GM23338 (cell line): ENCODE measurements at regions not wholly inside any gene's neighbourhood (a gene's known extent, or its start where the extent isn't known, plus 50 kb on each side); places are given as distances from the start of the nearest gene placed in this dataset.

Experiments
- ATAC-seq: fragments of 200-7000 bp; cut with Tn5 transposase; 3 replicates; pipeline ENCODE4 v1.9.1; 2020
- DNase-seq: peaks from one replicate; pipeline ENCODE4 v3.0.0-alpha.2; 2015; ENCODE audit warnings: low spot score
- H2AFZ ChIP-seq: fragments of 200-600 bp; sonication (generic); 2 replicates; pipeline ENCODE4 v1.8.0; 2016; ENCODE audit warnings: antibody characterized with exemption, mild to moderate bottlenecking, moderate library complexity
- H3F3A ChIP-seq: fragments of 200-600 bp; sonication (generic); replicated peaks from 2 replicates; pipeline ENCODE4 v1.8.0; 2017; ENCODE audit warnings: antibody characterized with exemption, mixed run types, low read depth
- H3K27ac ChIP-seq: fragments of 200-600 bp; sonication (generic); 2 replicates; pipeline ENCODE4 v1.6.1; 2016; ENCODE audit warnings: low read depth
- H3K27me3 ChIP-seq: fragments of 200-600 bp; sonication (generic); 2 replicates; pipeline ENCODE4 v1.8.0; 2016; ENCODE audit warnings: mild to moderate bottlenecking, mixed run types, moderate library complexity; ENCODE audit not compliant: insufficient read depth
- H3K36me3 ChIP-seq: fragments of 200-600 bp; sonication (generic); 2 replicates; pipeline ENCODE4 v1.8.0; 2016; ENCODE audit warnings: mild to moderate bottlenecking; ENCODE audit not compliant: insufficient read depth
- H3K4me1 ChIP-seq: fragments of 200-600 bp; sonication (generic); 2 replicates; pipeline ENCODE4 v1.8.0; 2016; ENCODE audit warnings: mild to moderate bottlenecking, moderate library complexity; ENCODE audit not compliant: insufficient read depth
- H3K4me2 ChIP-seq: fragments of 200-600 bp; sonication (generic); 2 replicates; pipeline ENCODE4 v1.7.1; 2017; ENCODE audit warnings: mixed run types
- H3K4me3 ChIP-seq: fragments of 200-600 bp; sonication (generic); 2 replicates; pipeline ENCODE4 v1.6.1; 2016; ENCODE audit warnings: mixed run types
- H3K79me2 ChIP-seq: fragments of 200-600 bp; sonication (generic); replicated peaks from 2 replicates; pipeline ENCODE4 v1.8.0; 2017; ENCODE audit warnings: mild to moderate bottlenecking; ENCODE audit not compliant: insufficient read depth
- H3K9me2 ChIP-seq: fragments of 200-600 bp; sonication (generic); 2 replicates; pipeline ENCODE4 v1.8.0; 2017; ENCODE audit not compliant: insufficient read depth
- H4K20me1 ChIP-seq: fragments of 200-600 bp; sonication (generic); replicated peaks from 2 replicates; pipeline ENCODE4 v1.8.0; 2017; ENCODE audit warnings: mild to moderate bottlenecking; ENCODE audit not compliant: insufficient read depth
- H3K27ac Mint-ChIP-seq: 2 replicates; pipeline ENCODE4 v1.8.0; 2020; ENCODE audit warnings: inconsistent platforms, mild to moderate bottlenecking, moderate library complexity, mixed read lengths
- H3K27me3 Mint-ChIP-seq: 3 replicates; pipeline ENCODE4 v1.8.0; 2022; ENCODE audit warnings: low read depth, mild to moderate bottlenecking, moderate library complexity, mixed read lengths, inconsistent platforms; ENCODE audit not compliant: insufficient read depth, poor library complexity
- H3K36me3 Mint-ChIP-seq: 3 replicates; pipeline ENCODE4 v1.8.0; 2021; ENCODE audit warnings: low read depth, mild to moderate bottlenecking, inconsistent platforms, moderate library complexity, mixed read lengths
- H3K4me1 Mint-ChIP-seq: 3 replicates; pipeline ENCODE4 v1.8.0; 2020; ENCODE audit warnings: mild to moderate bottlenecking, inconsistent platforms, mixed read lengths
- H3K4me3 Mint-ChIP-seq: 3 replicates; pipeline ENCODE4 v1.8.0; 2021; ENCODE audit warnings: moderate library complexity, mild to moderate bottlenecking, inconsistent platforms, mixed read lengths
- H3K9me3 Mint-ChIP-seq: 3 replicates; pipeline ENCODE4 v1.8.0; 2020; ENCODE audit warnings: moderate library complexity, mild to moderate bottlenecking, inconsistent platforms, mixed read lengths
- CREB1 ChIP-seq: fragments of 250-450 bp; sonication (Bioruptor Pico); IDR thresholded peaks from 2 replicates; pipeline ENCODE4 v1.5.0; 2020; ENCODE audit warnings: low read depth, mild to moderate bottlenecking, moderate library complexity
- EZH2 ChIP-seq: fragments of 200-600 bp; sonication (generic); IDR thresholded peaks from one replicate; pipeline ENCODE4 v1.8.0; 2017; ENCODE audit warnings: antibody characterized with exemption, mild to moderate bottlenecking, low read depth; ENCODE audit not compliant: unreplicated experiment
- EZH2phosphoT487 ChIP-seq: fragments of 200-600 bp; sonication (generic); IDR thresholded peaks from one replicate; pipeline ENCODE4 v1.8.1; 2018; ENCODE audit warnings: antibody characterized with exemption; ENCODE audit not compliant: unreplicated experiment
- JUNB ChIP-seq: IDR thresholded peaks from one replicate; pipeline ENCODE4 v1.6.1; 2016; ENCODE audit warnings: antibody characterized with exemption; ENCODE audit not compliant: unreplicated experiment
- NANOG ChIP-seq: IDR thresholded peaks from 2 replicates; pipeline ENCODE4 v1.6.1; 2016; ENCODE audit warnings: antibody characterized with exemption, borderline replicate concordance
- POLR2AphosphoS5 ChIP-seq: IDR thresholded peaks from 2 replicates; pipeline ENCODE4 v1.6.1; 2016; ENCODE audit warnings: antibody characterized with exemption, low read depth
- STAT1 ChIP-seq: IDR thresholded peaks from one replicate; pipeline ENCODE4 v1.6.1; 2016; ENCODE audit warnings: antibody characterized with exemption; ENCODE audit not compliant: unreplicated experiment
- ZNF114 ChIP-seq: fragments of 250-450 bp; sonication (Bioruptor Pico); IDR thresholded peaks from 2 replicates; pipeline ENCODE4 v1.5.0; 2020; ENCODE audit warnings: mild to moderate bottlenecking, moderate library complexity
- ZNF331 ChIP-seq: fragments of 250-450 bp; sonication (Bioruptor Pico); IDR thresholded peaks from 2 replicates; pipeline ENCODE4 v1.5.0; 2020; ENCODE audit warnings: low read depth, mild to moderate bottlenecking, moderate library complexity
- TF ChIP-seq, protein P1 (sequence below), 2 experiments: fragments of 200-600 bp in 1 of 2; sonication (generic) in 1 of 2; conservative IDR thresholded peaks; 2 replicates each; pipeline versions ENCODE4 v1.5.1 to v1.6.1; 2016 to 2017; ENCODE audit warnings: antibody characterized with exemption in 2 of 2, low read depth in 2 of 2, mild to moderate bottlenecking in 2 of 2, moderate library complexity in 1 of 2
- TF ChIP-seq, protein P2 (sequence below): IDR thresholded peaks from one replicate; pipeline ENCODE4 v1.6.1; 2018; ENCODE audit warnings: antibody characterized with exemption; ENCODE audit not compliant: unreplicated experiment
- TF ChIP-seq, protein P3 (sequence below): IDR thresholded peaks from 2 replicates; pipeline ENCODE4 v1.6.1; 2016; ENCODE audit warnings: antibody characterized with exemption
- TF ChIP-seq, protein P4 (sequence below): fragments of 250-450 bp; sonication (Bioruptor Pico); IDR thresholded peaks from 2 replicates; pipeline ENCODE4 v1.5.0; 2020; ENCODE audit warnings: mild to moderate bottlenecking, moderate library complexity

DNA sequence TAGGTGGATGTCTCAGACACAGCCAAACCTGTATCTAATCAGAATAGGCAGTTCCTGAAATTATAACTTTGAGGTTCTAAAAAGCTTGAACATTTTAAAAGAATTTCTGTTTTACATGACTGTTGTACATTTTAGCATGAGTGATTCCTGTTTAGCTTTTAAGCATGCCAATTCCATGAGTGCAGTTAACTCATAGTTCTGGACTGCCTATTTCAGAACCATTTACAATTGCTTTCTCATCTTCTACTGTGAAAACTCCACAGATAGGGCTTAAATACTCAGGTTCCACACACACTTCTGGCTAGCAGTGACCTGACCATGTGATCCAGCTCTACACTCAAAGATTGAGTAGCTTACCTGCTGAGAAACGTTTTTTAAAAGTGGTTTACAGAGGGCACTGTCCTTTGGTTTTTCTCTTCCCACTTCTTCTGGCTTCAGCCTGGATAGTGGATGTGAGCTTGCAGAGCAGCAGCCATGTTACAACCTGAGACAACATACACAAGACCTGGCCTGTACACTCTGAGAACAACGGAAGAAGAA lies 280.8 kb downstream of the ANKRD50 start:
- no peaks in the 10 kb centered on the region for H3K36me3 ChIP-seq
- Mint-ChIP-seq H3K4me3 (no peak overlapping the region), H3K36me3 (no peaks in the 10 kb centered on the region), H3K4me1 (peaks cover 9% of the 10 kb centered on the region; the same call in 2 of the 3 replicates), H3K27ac (no peak overlapping the region), H3K9me3 (no peaks in the 10 kb centered on the region), H3K27me3 (no peaks in the 10 kb centered on the region)
- no peak overlapping the region for H3K4me2 ChIP-seq
- no peak overlapping the region for H3K4me3 ChIP-seq
- ATAC-seq: no peak
- H2AFZ ChIP-seq: no peak overlapping the region; the same call in 1 of the 2 replicates
- H3F3A ChIP-seq: no peaks in the 10 kb centered on the region
- no peaks in the 10 kb centered on the region for H3K27me3 ChIP-seq
- H4K20me1 ChIP-seq: no peaks in the 10 kb centered on the region
- H3K79me2 ChIP-seq: no peaks in the 10 kb centered on the region
- DNase-seq: no peak
- TF ChIP-seq, protein P1, sequence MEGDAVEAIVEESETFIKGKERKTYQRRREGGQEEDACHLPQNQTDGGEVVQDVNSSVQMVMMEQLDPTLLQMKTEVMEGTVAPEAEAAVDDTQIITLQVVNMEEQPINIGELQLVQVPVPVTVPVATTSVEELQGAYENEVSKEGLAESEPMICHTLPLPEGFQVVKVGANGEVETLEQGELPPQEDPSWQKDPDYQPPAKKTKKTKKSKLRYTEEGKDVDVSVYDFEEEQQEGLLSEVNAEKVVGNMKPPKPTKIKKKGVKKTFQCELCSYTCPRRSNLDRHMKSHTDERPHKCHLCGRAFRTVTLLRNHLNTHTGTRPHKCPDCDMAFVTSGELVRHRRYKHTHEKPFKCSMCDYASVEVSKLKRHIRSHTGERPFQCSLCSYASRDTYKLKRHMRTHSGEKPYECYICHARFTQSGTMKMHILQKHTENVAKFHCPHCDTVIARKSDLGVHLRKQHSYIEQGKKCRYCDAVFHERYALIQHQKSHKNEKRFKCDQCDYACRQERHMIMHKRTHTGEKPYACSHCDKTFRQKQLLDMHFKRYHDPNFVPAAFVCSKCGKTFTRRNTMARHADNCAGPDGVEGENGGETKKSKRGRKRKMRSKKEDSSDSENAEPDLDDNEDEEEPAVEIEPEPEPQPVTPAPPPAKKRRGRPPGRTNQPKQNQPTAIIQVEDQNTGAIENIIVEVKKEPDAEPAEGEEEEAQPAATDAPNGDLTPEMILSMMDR (conservative IDR thresholded peaks at IDR 0.05; ENCODE audit: low read depth in 2 of 2): no peak
- no peak for TF ChIP-seq ZNF331 (CRISPR knock-in tag)
- TF ChIP-seq NANOG: no peak
- no peak for TF ChIP-seq CREB1 (CRISPR knock-in tag)
- TF ChIP-seq POLR2AphosphoS5: no peak
- no peak for TF ChIP-seq EZH2
- TF ChIP-seq ZNF114 (CRISPR knock-in tag): no peak
- TF ChIP-seq, protein P2, sequence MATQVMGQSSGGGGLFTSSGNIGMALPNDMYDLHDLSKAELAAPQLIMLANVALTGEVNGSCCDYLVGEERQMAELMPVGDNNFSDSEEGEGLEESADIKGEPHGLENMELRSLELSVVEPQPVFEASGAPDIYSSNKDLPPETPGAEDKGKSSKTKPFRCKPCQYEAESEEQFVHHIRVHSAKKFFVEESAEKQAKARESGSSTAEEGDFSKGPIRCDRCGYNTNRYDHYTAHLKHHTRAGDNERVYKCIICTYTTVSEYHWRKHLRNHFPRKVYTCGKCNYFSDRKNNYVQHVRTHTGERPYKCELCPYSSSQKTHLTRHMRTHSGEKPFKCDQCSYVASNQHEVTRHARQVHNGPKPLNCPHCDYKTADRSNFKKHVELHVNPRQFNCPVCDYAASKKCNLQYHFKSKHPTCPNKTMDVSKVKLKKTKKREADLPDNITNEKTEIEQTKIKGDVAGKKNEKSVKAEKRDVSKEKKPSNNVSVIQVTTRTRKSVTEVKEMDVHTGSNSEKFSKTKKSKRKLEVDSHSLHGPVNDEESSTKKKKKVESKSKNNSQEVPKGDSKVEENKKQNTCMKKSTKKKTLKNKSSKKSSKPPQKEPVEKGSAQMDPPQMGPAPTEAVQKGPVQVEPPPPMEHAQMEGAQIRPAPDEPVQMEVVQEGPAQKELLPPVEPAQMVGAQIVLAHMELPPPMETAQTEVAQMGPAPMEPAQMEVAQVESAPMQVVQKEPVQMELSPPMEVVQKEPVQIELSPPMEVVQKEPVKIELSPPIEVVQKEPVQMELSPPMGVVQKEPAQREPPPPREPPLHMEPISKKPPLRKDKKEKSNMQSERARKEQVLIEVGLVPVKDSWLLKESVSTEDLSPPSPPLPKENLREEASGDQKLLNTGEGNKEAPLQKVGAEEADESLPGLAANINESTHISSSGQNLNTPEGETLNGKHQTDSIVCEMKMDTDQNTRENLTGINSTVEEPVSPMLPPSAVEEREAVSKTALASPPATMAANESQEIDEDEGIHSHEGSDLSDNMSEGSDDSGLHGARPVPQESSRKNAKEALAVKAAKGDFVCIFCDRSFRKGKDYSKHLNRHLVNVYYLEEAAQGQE: no peak
- no peak for TF ChIP-seq JUNB
- no peak for TF ChIP-seq STAT1
- TF ChIP-seq, protein P3, sequence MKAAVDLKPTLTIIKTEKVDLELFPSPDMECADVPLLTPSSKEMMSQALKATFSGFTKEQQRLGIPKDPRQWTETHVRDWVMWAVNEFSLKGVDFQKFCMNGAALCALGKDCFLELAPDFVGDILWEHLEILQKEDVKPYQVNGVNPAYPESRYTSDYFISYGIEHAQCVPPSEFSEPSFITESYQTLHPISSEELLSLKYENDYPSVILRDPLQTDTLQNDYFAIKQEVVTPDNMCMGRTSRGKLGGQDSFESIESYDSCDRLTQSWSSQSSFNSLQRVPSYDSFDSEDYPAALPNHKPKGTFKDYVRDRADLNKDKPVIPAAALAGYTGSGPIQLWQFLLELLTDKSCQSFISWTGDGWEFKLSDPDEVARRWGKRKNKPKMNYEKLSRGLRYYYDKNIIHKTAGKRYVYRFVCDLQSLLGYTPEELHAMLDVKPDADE: no peak
- TF ChIP-seq, protein P4, sequence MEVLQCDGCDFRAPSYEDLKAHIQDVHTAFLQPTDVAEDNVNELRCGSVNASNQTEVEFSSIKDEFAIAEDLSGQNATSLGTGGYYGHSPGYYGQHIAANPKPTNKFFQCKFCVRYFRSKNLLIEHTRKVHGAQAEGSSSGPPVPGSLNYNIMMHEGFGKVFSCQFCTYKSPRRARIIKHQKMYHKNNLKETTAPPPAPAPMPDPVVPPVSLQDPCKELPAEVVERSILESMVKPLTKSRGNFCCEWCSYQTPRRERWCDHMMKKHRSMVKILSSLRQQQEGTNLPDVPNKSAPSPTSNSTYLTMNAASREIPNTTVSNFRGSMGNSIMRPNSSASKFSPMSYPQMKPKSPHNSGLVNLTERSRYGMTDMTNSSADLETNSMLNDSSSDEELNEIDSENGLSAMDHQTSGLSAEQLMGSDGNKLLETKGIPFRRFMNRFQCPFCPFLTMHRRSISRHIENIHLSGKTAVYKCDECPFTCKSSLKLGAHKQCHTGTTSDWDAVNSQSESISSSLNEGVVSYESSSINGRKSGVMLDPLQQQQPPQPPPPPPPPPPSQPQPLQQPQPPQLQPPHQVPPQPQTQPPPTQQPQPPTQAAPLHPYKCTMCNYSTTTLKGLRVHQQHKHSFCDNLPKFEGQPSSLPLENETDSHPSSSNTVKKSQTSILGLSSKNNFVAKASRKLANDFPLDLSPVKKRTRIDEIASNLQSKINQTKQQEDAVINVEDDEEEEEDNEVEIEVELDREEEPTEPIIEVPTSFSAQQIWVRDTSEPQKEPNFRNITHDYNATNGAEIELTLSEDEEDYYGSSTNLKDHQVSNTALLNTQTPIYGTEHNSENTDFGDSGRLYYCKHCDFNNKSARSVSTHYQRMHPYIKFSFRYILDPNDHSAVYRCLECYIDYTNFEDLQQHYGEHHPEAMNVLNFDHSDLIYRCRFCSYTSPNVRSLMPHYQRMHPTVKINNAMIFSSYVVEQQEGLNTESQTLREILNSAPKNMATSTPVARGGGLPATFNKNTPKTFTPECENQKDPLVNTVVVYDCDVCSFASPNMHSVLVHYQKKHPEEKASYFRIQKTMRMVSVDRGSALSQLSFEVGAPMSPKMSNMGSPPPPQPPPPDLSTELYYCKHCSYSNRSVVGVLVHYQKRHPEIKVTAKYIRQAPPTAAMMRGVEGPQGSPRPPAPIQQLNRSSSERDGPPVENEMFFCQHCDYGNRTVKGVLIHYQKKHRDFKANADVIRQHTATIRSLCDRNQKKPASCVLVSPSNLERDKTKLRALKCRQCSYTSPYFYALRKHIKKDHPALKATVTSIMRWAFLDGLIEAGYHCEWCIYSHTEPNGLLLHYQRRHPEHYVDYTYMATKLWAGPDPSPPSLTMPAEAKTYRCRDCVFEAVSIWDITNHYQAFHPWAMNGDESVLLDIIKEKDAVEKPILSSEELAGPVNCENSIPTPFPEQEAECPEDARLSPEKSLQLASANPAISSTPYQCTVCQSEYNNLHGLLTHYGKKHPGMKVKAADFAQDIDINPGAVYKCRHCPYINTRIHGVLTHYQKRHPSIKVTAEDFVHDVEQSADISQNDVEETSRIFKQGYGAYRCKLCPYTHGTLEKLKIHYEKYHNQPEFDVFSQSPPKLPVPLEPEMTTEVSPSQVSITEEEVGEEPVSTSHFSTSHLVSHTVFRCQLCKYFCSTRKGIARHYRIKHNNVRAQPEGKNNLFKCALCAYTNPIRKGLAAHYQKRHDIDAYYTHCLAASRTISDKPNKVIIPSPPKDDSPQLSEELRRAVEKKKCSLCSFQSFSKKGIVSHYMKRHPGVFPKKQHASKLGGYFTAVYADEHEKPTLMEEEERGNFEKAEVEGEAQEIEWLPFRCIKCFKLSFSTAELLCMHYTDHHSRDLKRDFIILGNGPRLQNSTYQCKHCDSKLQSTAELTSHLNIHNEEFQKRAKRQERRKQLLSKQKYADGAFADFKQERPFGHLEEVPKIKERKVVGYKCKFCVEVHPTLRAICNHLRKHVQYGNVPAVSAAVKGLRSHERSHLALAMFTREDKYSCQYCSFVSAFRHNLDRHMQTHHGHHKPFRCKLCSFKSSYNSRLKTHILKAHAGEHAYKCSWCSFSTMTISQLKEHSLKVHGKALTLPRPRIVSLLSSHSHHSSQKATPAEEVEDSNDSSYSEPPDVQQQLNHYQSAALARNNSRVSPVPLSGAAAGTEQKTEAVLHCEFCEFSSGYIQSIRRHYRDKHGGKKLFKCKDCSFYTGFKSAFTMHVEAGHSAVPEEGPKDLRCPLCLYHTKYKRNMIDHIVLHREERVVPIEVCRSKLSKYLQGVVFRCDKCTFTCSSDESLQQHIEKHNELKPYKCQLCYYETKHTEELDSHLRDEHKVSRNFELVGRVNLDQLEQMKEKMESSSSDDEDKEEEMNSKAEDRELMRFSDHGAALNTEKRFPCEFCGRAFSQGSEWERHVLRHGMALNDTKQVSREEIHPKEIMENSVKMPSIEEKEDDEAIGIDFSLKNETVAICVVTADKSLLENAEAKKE (CRISPR knock-in tag): no peak
- TF ChIP-seq EZH2phosphoT487: no peak
- H3K4me1 ChIP-seq: peaks cover 2% of the 10 kb centered on the region; the same call in 1 of the 2 replicates
- H3K9me2 ChIP-seq: peaks cover 3% of the 10 kb centered on the region
- no peak overlapping the region for H3K27ac ChIP-seq
